ENCODE measurements at regions not wholly inside any gene's neighbourhood (a gene's known extent, or its start where the extent isn't known, plus 50 kb on each side); places are given as distances from the start of the nearest gene placed in this dataset.

DNA sequence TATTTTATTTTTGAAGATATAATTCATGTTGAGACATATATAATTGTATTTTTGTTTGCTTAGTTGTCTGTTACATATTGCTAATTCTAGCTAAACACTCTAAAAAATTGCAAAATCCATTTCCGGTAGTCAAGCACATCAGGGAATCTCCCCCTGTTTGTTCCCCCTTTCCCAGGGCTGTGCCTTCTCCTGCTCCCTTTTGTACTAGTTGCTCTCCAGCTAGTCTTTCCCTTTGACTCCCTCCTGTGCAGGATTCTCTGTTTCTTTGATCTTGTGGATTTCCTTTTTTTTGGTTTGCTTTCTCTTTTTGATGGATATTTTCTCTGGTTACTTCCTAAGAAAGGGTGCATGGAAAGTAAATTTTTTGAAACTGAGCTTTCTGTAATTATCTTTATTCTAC is 188.1 kb upstream of the PLET1 start:
- TF ChIP-seq, protein P1, sequence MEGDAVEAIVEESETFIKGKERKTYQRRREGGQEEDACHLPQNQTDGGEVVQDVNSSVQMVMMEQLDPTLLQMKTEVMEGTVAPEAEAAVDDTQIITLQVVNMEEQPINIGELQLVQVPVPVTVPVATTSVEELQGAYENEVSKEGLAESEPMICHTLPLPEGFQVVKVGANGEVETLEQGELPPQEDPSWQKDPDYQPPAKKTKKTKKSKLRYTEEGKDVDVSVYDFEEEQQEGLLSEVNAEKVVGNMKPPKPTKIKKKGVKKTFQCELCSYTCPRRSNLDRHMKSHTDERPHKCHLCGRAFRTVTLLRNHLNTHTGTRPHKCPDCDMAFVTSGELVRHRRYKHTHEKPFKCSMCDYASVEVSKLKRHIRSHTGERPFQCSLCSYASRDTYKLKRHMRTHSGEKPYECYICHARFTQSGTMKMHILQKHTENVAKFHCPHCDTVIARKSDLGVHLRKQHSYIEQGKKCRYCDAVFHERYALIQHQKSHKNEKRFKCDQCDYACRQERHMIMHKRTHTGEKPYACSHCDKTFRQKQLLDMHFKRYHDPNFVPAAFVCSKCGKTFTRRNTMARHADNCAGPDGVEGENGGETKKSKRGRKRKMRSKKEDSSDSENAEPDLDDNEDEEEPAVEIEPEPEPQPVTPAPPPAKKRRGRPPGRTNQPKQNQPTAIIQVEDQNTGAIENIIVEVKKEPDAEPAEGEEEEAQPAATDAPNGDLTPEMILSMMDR (IDR thresholded peaks at IDR 0.05) = no peak
- TF ChIP-seq POLR2AphosphoS5 (IDR thresholded peaks at IDR 0.05) = no peak
